GM12878 (cell line): ENCODE measurements at regions not wholly inside any gene's neighbourhood (a gene's known extent, or its start where the extent isn't known, plus 50 kb on each side); places are given as distances from the start of the nearest gene placed in this dataset.

Experiments
- ATAC-seq: fragments of 200-7000 bp; cut with Tn5 transposase; 3 replicates; pipeline ENCODE4 v1.9.1; 2020; ENCODE audit warnings: mild to moderate bottlenecking, moderate library complexity
- BruUV-seq: library from RNA; stranded (reverse); fragments of 400-500 nt; replicated peaks from 2 replicates; lab custom pipeline; 2021; lab: Mats Ljungman, UMichigan
- CTCF ChIA-PET: fragments of 300-600 bp; sonication (Branson Sonifier 250); formaldehyde crosslinking; extraction: SDS; loops from one replicate; lab custom pipeline; 2021; ENCODE audit warnings: inconsistent platforms; lab: Yijun Ruan, JAX
- POLR2A ChIA-PET: fragments of 350-600 bp; formaldehyde crosslinking; extraction: SDS; loops from one replicate; lab custom pipeline; 2021; ENCODE audit warnings: inconsistent platforms; lab: Charles Lee
- RAD21 ChIA-PET: fragments of 300-600 bp; sonication (Branson Sonifier 250); formaldehyde crosslinking; loops from one replicate; lab custom pipeline; 2023; ENCODE audit warnings: antibody characterized with exemption; ENCODE audit not compliant: unreplicated experiment; lab: Charles Lee
- SMC1A ChIA-PET: fragments of 300-600 bp; sonication (Branson Sonifier 250); formaldehyde crosslinking; loops from one replicate; lab custom pipeline; 2023; ENCODE audit not compliant: unreplicated experiment, uncharacterized antibody; lab: Charles Lee
- DNase-seq: peaks from one replicate; pipeline ENCODE4 v3.0.0-alpha.2; 2011; ENCODE audit warnings: low read depth, low spot score
- FAIRE-seq: peaks from 3 replicates; lab custom pipeline; 2011; peaks lifted over from hg19 to GRCh38; lab: Jason Lieb, UNC
- H2AFZ ChIP-seq: 2 replicates; pipeline ENCODE4 v1.6.0; 2011; ENCODE audit warnings: low read depth, low read length, control low read depth; ENCODE audit not compliant: control insufficient read depth
- H3K27ac ChIP-seq: 2 replicates; pipeline ENCODE4 v1.5.1; 2011; ENCODE audit warnings: control low read depth; ENCODE audit not compliant: control insufficient read depth, insufficient read depth
- H3K27me3 ChIP-seq, 2 experiments: replicated peaks in 1 of 2; 2 replicates each; pipeline versions ENCODE4 v1.6.0 to v1.6.1; 2011; ENCODE audit warnings: low read length in 1 of 2; ENCODE audit not compliant: control insufficient read depth in 2 of 2, insufficient read depth in 2 of 2
- H3K36me3 ChIP-seq, 2 experiments: 2 replicates each; pipeline ENCODE4 v1.5.1; 2011; ENCODE audit warnings: low read length in 1 of 2; ENCODE audit not compliant: control insufficient read depth in 2 of 2, insufficient read depth in 2 of 2
- H3K4me1 ChIP-seq: 2 replicates; pipeline ENCODE4 v1.6.1; 2011; ENCODE audit warnings: mild to moderate bottlenecking, low read length, moderate library complexity, mixed read lengths; ENCODE audit not compliant: control insufficient read depth, insufficient read depth
- H3K4me2 ChIP-seq: 2 replicates; pipeline ENCODE4 v1.6.0; 2011; ENCODE audit warnings: control low read depth; ENCODE audit not compliant: control insufficient read depth, insufficient read depth
- H3K4me3 ChIP-seq: fragments of 200-600 bp; sonication (generic); 2 replicates; pipeline ENCODE4 v1.5.1; 2016
- H3K79me2 ChIP-seq: 2 replicates; pipeline ENCODE4 v1.6.0; 2011; ENCODE audit warnings: low read length; ENCODE audit not compliant: control insufficient read depth, insufficient read depth
- H3K9ac ChIP-seq: 2 replicates; pipeline ENCODE4 v1.8.0; 2011; ENCODE audit warnings: low read length, control low read depth, mixed read lengths; ENCODE audit not compliant: control insufficient read depth, insufficient read depth
- H3K9me3 ChIP-seq: replicated peaks from 3 replicates; pipeline ENCODE4 v1.5.1; 2011; ENCODE audit warnings: mild to moderate bottlenecking, low read length; ENCODE audit not compliant: control insufficient read depth, insufficient read depth
- H4K20me1 ChIP-seq: 2 replicates; pipeline ENCODE4 v1.6.0; 2011; ENCODE audit not compliant: control insufficient read depth, insufficient read depth
- BCL3 ChIP-seq: IDR thresholded peaks from 2 replicates; pipeline ENCODE4 v1.6.1; 2011; ENCODE audit warnings: borderline replicate concordance, low read depth, mild to moderate bottlenecking, moderate library complexity, low read length; ENCODE audit not compliant: insufficient read depth, poor library complexity, severe bottlenecking
- CBFB ChIP-seq: IDR thresholded peaks from 2 replicates; pipeline ENCODE4 v1.6.1; 2016; ENCODE audit warnings: antibody characterized with exemption, low read depth
- CEBPB ChIP-seq, 2 experiments: fragments of 150-350 bp in 1 of 2; IDR thresholded peaks; 2 replicates each; pipeline ENCODE4 v1.6.1; 2012 to 2014; ENCODE audit warnings: low read depth in 2 of 2, low read length in 2 of 2, borderline replicate concordance in 1 of 2, inconsistent platforms in 1 of 2
- CHD2 ChIP-seq: IDR thresholded peaks from 2 replicates; pipeline ENCODE4 v1.6.1; 2011; ENCODE audit warnings: low read depth, low read length, improper control_type of control experiment, borderline replicate concordance
- EED ChIP-seq: sonication (generic); IDR thresholded peaks from 2 replicates; pipeline ENCODE4 v1.6.1; 2016; ENCODE audit warnings: antibody characterized with exemption, low read depth
- RCOR1 ChIP-seq: conservative IDR thresholded peaks from 2 replicates; pipeline ENCODE4 v1.6.1; 2012; ENCODE audit warnings: low read depth, low read length, improper control_type of control experiment
- TAF1 ChIP-seq: IDR thresholded peaks from 2 replicates; pipeline ENCODE4 v1.6.1; 2011; ENCODE audit warnings: mild to moderate bottlenecking, low read depth, low read length, borderline replicate concordance
- USF2 ChIP-seq: IDR thresholded peaks from 2 replicates; pipeline ENCODE4 v1.6.1; 2011; ENCODE audit warnings: low read depth, low read length, improper control_type of control experiment, borderline replicate concordance
- ZBTB11 ChIP-seq: fragments of 450-650 bp; formaldehyde crosslinking; IDR thresholded peaks from 2 replicates; pipeline ENCODE4 v1.5.0; 2022; ENCODE audit warnings: mild to moderate bottlenecking, missing genetic modification characterization
- WGBS: methylation state at CpG from one replicate; pipeline ENCODE4 v1.1.6; 2016; ENCODE audit warnings: low lambda C conversion rate; ENCODE audit not compliant: insufficient replicate concordance, insufficient coverage; ENCODE audit errors: missing lambda C conversion rate; 5-methylcytosine and 5-hydroxymethylcytosine counted together
- in situ Hi-C: fragments of 300-500 bp; cut with MboI; formaldehyde crosslinking; loops from 9 replicates; pipeline ENCODE4 v1.14.3; 2018; ENCODE audit warnings: mixed read lengths
- intact Hi-C: fragments of 100-400 bp; cut with micrococcal nuclease; formaldehyde crosslinking; loops from one replicate; pipeline ENCODE4 v1.14.2; 2022; ENCODE audit not compliant: unreplicated experiment
- TF ChIP-seq, protein P1 (sequence below): fragments of 450-650 bp; formaldehyde crosslinking; IDR thresholded peaks from 2 replicates; pipeline ENCODE4 v1.4.0; 2022; ENCODE audit warnings: mild to moderate bottlenecking, moderate library complexity

DNA sequence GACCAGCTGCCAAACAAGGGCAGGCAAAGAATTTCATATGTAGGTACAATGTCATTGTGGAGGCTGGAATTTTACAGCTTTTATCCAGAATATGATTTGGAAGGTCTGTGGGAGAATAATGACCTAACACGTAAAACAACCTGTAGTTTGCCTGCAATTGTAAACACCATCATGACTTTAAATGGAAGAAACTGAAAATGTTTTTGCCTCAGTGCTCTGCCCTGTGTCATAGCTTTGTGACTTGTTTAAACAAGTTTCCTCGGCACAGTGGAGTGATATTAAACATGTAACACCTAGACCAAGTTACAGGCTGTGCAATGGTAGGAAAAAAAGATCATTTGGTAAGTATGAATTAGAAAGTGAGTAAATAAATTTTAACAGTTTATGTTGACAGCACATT, 171.6 kb upstream of the MBNL1 start:
- in situ Hi-C loops = no loop called here
- ChIA-PET POLR2A (interaction anchor here (0.6 kb wide), 1 partner anchor 54 kb away, joined by 3 read pairs; no protein-coding TSS in a partner anchor), SMC1A (interaction anchor here (1.1 to 2.5 kb wide), 3 partner anchors 12 to 76 kb away, joined by 3 to 13 read pairs (median 3); no protein-coding TSS in a partner anchor), CTCF (interaction anchor here (0.7 to 1.4 kb wide), 3 partner anchors 24 to 420 kb away, joined by 3 to 4 read pairs (median 3); no protein-coding TSS in a partner anchor), RAD21 (interaction anchor here (0.8 kb wide), 1 partner anchor 375 kb away, joined by 3 read pairs; no protein-coding TSS in a partner anchor)
- no peaks in the 10 kb centered on the region for H4K20me1 ChIP-seq
- H3K9ac ChIP-seq = no peak overlapping the region
- FAIRE-seq = no peak
- no peak overlapping the region for H3K4me3 ChIP-seq
- intact Hi-C loops = no loop called here
- no TSS peak for BruUV-seq
- H3K36me3 ChIP-seq = no peaks in the 10 kb centered on the region
- no peak for ATAC-seq
- H3K27ac ChIP-seq = no peak overlapping the region
- H3K4me1 ChIP-seq = no peaks in the 10 kb centered on the region
- no peak overlapping the region for H2AFZ ChIP-seq
- H3K27me3 ChIP-seq = no peaks in the 10 kb centered on the region
- no peak for DNase-seq
- 95% methylated on average over 2 of the region's 2 CpGs for WGBS
- H3K79me2 ChIP-seq = no peaks in the 10 kb centered on the region
- peaks cover 2% of the 10 kb centered on the region; the same call in 2 of the 3 replicates for H3K9me3 ChIP-seq
- H3K4me2 ChIP-seq = no peak overlapping the region
- TF ChIP-seq TAF1 (no peak), ZBTB11 (CRISPR knock-in tag) (no peak), RCOR1 (no peak), CHD2 (no peak), USF2 (no peak), EED (no peak), CBFB (no peak), CEBPB (IDR thresholded peaks at IDR 0.05; ENCODE audit: borderline replicate concordance in 1 of 2, low read depth in 2 of 2, low read length in 2 of 2) (no peak), BCL3 (no peak)
- TF ChIP-seq, protein P1, sequence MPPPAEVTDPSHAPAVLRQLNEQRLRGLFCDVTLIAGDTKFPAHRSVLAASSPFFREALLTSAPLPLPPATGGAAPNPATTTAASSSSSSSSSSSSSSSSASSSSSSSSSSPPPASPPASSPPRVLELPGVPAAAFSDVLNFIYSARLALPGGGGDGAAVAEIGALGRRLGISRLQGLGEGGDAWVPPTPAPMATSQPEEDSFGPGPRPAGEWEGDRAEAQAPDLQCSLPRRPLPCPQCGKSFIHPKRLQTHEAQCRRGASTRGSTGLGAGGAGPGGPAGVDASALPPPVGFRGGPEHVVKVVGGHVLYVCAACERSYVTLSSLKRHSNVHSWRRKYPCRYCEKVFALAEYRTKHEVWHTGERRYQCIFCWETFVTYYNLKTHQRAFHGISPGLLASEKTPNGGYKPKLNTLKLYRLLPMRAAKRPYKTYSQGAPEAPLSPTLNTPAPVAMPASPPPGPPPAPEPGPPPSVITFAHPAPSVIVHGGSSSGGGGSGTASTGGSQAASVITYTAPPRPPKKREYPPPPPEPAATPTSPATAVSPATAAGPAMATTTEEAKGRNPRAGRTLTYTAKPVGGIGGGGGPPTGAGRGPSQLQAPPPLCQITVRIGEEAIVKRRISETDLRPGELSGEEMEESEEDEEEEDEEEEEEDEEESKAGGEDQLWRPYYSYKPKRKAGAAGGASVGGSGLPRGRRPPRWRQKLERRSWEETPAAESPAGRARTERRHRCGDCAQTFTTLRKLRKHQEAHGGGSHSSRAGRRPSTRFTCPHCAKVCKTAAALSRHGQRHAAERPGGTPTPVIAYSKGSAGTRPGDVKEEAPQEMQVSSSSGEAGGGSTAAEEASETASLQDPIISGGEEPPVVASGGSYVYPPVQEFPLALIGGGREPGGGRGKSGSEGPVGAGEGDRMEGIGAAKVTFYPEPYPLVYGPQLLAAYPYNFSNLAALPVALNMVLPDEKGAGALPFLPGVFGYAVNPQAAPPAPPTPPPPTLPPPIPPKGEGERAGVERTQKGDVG (CRISPR knock-in tag) = no peak
- TF ChIP-seq, all 136 proteins: peak for 0
